Kidney (tissue), 13 donors: ENCODE measurements at regions not wholly inside any gene's neighbourhood (a gene's known extent, or its start where the extent isn't known, plus 50 kb on each side); places are given as distances from the start of the nearest gene placed in this dataset.

Experiments used
- DNase-seq, 5 donors: peaks; one replicate each; pipeline ENCODE4 v3.0.0-alpha.2; 2013 to 2020
- FAIRE-seq: peaks from 2 replicates; lab custom pipeline; 2012; peaks lifted over from hg19 to GRCh38; lab: Jason Lieb, UNC
- H3K27ac ChIP-seq, 2 donors: one replicate each; pipeline ENCODE4 v1.7.0; 2013; ENCODE audit warnings: low read depth in 2 of 2, low read length in 2 of 2, inconsistent platforms in 1 of 2
- H3K27me3 ChIP-seq: one replicate; pipeline ENCODE4 v1.7.1; 2013; ENCODE audit warnings: low read length, inconsistent platforms; ENCODE audit not compliant: control insufficient read depth, insufficient read depth
- H3K36me3 ChIP-seq, 3 donors: one replicate each; pipeline versions ENCODE4 v1.7.0 to v1.7.1; 2013; ENCODE audit warnings: low read length in 3 of 3, control low read depth in 1 of 3, inconsistent platforms in 1 of 3; ENCODE audit not compliant: insufficient read depth in 3 of 3, control insufficient read depth in 2 of 3
- H3K4me1 ChIP-seq, 3 donors: one replicate each; pipeline versions ENCODE4 v1.7.0 to v1.7.1; 2013; ENCODE audit warnings: low read length in 3 of 3, inconsistent platforms in 1 of 3, low read depth in 1 of 3; ENCODE audit not compliant: control insufficient read depth in 2 of 3, insufficient read depth in 2 of 3
- H3K4me3 ChIP-seq, 3 donors: one replicate each; pipeline versions ENCODE4 v1.7.0 to v1.8.1; 2013; ENCODE audit warnings: low read length in 3 of 3, control low read depth in 1 of 3, inconsistent platforms in 1 of 3
- H3K9ac ChIP-seq, 3 donors: one replicate each; pipeline versions ENCODE4 v1.7.0 to v1.7.1; 2013; ENCODE audit warnings: low read length in 3 of 3, control low read depth in 1 of 3, inconsistent platforms in 1 of 3
- H3K9me3 ChIP-seq, 3 donors: one replicate each; pipeline versions ENCODE4 v1.7.0 to v1.7.1; 2013; ENCODE audit warnings: low read length in 3 of 3, control low read depth in 1 of 3, inconsistent platforms in 1 of 3; ENCODE audit not compliant: control insufficient read depth in 2 of 3, insufficient read depth in 1 of 3
- CTCF ChIP-seq: IDR thresholded peaks from 3 replicates; pipeline ENCODE4 v1.5.1; 2012; ENCODE audit warnings: mild to moderate bottlenecking, moderate library complexity, borderline replicate concordance; ENCODE audit not compliant: insufficient read depth; ENCODE audit errors: extremely low read depth
- intact Hi-C: fragments of 100-400 bp; cut with DNase I; formaldehyde crosslinking; loops from one replicate; pipeline ENCODE4 v1.11.1; 2022
- donor health status: control.
- donor health status: control.
- donor health status: control.
- donor health status: control.
- donor health status: control.
- donor health status: DM: yes; HTN: yes; CAD: no.
- donor health status: Normal renal cell carcinoma (clear cell type).

DNA sequence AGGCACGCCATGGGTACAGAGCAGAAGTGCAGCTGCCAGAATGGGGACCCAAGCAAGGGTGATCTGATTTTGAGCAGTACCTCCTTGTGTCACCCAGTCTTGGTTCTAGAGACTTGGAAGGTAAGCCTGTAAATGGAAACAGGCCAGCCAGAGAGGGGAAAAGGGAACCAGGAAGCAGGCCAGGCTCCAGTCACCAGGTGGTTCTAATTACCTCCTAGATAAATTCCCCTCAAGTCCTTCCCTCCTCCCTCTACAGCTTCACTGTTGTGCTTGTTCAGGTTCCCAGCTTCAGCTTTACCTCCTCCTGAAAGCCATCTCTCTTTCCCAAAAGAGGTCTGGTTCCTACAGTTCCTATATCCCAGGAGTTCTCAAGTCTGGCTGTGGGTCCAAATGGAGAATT lies 58.8 kb upstream of the SLC7A14 start:
- DNase-seq (no peak), FAIRE-seq (no peak)
- Histone ChIP-seq H3K27me3 (no peaks in the 10 kb centered on the region), H3K4me3 (no peak overlapping the region), H3K9ac (no peak overlapping the region), H3K27ac (no peak overlapping the region), H3K4me1 (peaks cover 0 to 4% (median 2%) of the 10 kb centered on the region in 3 donors), H3K36me3 (no peaks in the 10 kb centered on the region), H3K9me3 (no peaks in the 10 kb centered on the region)
- intact Hi-C loops: no loop called here
- TF ChIP-seq CTCF: no peak

GRCh38 chr3:170643831-170644230 lies 58.0 kb upstream of the SLC7A14 start:
- TF ChIP-seq CTCF: no peak
- no peaks in the 10 kb centered on the region for H3K9me3 ChIP-seq
- H3K4me1 ChIP-seq: peaks cover 0 to 4% (median 2%) of the 10 kb centered on the region in 3 donors
- H3K27me3 ChIP-seq: no peaks in the 10 kb centered on the region
- intact Hi-C loops: no loop called here
- H3K9ac ChIP-seq: no peak overlapping the region
- no peaks in the 10 kb centered on the region for H3K36me3 ChIP-seq
- DNase-seq: no peak
- FAIRE-seq: no peak
- H3K4me3 ChIP-seq: no peak overlapping the region
- H3K27ac ChIP-seq: no peak overlapping the region

GRCh38 chr3:170642882-170643601 lies 57.2 kb upstream of the SLC7A14 start:
- no peaks in the 10 kb centered on the region for H3K27me3 ChIP-seq
- intact Hi-C loops: no loop called here
- H3K9ac ChIP-seq: no peak overlapping the region
- DNase-seq: no peak
- no peak overlapping the region for H3K27ac ChIP-seq
- no peaks in the 10 kb centered on the region for H3K36me3 ChIP-seq
- TF ChIP-seq CTCF: no peak
- FAIRE-seq: no peak
- no peaks in the 10 kb centered on the region for H3K9me3 ChIP-seq
- H3K4me1 ChIP-seq: peaks cover 0 to 4% (median 2%) of the 10 kb centered on the region in 3 donors
- H3K4me3 ChIP-seq: no peak overlapping the region
